ENCODE measurements at regions not wholly inside any gene's neighbourhood (a gene's known extent, or its start where the extent isn't known, plus 50 kb on each side); places are given as distances from the start of the nearest gene placed in this dataset.

DNA sequence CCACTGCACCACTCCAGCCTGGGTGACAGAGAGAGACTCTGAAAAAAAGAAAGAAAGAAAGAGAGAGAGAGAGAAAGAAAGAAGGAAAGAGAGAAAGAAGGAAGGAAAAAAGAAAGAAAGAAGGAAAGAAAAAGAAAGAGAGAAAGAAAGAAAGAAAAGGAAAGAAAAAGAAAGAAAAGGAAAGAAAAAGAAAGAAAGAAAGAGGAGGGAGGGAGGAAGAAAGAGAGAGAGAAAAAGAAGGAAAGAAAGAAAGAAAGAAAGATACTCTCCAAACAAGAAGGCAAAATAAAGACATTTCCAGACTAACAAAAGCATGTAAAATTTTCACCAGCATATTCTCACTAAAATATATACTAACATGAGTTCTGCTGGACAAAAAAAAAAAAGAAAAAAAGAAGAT, 228.7 kb downstream of the DPH6 start:
- no peak for TF ChIP-seq EZH2 (IDR thresholded peaks at IDR 0.05)
- no peak for TF ChIP-seq POLR2AphosphoS5 (IDR thresholded peaks at IDR 0.05; ENCODE audit: borderline replicate concordance, low read depth, low read length)
- TF ChIP-seq FOXP2 (optimal IDR thresholded peaks at IDR 0.05; ENCODE audit: control extremely low read depth, extremely low read length, insufficient read depth): no peak

Measured in SK-N-MC (cell line).